HG03175 (cell line): ENCODE measurements at regions not wholly inside any gene's neighbourhood (a gene's known extent, or its start where the extent isn't known, plus 50 kb on each side); places are given as distances from the start of the nearest gene placed in this dataset.

Experiments used
- ATAC-seq: cut with Tn5 transposase; IDR thresholded peaks from one replicate; pipeline ENCODE4 v1.9.1; 2021; ENCODE audit warnings: mild to moderate bottlenecking, moderate library complexity; ENCODE audit not compliant: unreplicated experiment

DNA sequence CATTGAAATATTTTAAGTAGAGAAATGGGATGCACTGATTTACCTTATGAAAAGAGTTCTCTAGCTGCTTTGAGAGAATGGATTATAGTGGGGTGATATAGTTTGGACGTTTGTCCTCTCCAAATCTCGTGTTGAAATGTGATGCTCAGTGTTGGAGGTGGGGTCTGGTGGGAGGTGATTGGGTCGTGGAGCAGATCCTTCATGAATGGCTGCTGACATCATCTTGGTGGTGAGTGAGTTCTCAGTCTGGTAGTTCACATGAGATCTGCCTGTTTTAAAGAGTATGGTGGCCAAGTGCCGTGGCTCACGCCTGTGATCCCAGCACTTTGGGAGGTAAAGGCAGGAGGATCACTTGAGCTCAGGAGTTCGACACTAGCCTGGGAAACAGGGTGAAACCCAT, 58.7 kb upstream of the SH3RF3 start:
- no peak for ATAC-seq

- no peak for ATAC-seq
These were observed 59.4 kb upstream of the SH3RF3 start for GRCh38 chr2:109069331-109070194.

DNA sequence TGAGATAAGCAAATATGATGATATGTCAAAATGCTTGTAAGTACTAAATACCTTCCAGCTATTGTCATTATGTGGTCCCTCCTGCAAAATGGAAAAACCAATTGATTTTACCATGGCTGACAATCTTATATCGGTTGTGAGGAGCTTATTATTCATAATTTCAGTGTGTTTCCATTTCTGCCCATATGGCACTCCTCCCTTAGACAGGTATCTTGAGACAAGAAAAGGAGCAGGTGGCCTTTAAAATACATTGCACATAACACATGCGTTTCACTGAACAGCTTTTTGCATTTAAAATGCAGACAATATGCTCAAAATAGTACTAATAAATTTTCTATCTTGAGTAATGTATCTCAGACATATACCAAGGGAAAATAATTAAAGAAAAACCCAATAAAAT, 60.2 kb upstream of the SH3RF3 start:
- ATAC-seq, result no peak

DNA sequence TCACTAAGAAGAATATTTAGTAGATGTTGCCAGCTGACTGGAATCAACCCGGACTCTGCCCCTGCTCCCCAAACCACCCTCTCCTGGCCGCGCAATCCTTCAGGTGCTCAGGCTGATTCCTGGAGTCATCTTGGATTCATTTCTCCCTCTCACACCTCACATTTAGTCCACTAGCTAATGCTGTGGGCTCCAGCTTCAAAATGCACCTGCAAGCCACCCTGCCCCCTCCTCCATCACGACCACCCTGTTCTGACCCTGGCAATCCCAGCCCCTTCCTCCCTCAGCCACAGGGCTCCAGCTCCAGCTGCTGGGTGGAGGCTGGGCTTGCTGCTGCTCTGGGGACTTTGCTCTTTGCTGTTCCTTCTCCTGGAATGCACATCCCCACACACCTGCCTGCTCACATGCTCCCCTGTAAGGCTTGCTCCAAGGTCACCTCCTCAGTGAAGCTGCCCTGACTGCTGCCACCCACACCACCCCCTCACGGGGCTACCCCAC, 61.3 kb upstream of the SH3RF3 start:
- ATAC-seq, result no peak

DNA sequence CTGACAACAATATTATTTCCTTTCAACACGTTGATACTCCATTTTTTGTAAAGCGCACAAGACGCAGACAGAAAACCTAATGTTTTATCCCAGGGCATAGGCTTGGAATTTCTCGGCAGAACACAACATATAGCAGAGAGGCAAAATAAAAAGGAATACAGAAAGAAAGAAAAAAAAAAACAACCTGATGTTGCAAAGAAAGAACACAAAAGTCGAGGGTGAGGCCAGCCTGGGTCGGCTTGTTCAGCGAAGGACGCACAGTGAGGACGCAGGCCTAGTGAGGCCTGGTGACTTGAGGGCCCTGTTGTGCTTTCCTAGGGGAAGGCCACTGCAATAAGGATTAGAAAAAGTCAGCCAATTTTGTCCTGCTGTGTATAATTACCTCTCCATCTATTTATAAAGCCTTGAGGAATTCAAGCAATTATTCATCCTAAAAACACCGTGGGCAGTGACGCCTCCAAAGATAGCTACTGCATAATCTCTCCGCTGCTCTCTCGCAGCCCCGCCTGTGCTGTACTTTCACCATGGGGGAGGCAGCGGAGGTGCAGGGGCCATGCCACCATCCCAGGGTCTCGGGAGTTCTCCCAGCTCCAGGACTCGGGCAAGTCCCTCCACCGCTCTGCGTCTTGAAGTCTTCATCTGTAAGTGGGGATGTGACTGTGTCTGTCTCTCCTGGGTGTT, 61.9 kb upstream of the SH3RF3 start:
- ATAC-seq, result no peak

DNA sequence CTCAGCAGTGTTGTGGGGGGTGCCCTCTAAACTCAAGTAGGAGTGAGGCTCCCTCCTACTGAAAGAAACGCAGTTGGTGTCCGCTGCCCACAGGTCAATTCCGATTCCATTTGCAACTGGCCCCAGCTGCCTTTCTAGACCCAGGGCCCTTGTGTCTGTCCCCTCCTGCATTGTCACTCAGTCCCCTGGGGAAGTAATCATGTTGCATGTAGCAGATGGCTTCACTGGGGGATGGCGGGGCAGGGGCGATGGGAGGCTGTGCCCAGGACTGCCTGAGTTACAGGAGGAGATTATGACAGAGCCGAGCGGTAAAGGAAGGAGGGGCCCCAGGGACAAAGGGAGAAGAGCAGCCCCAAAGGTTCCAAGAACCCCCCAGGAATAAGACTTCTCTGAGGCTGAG, 62.5 kb upstream of the SH3RF3 start:
- no peak for ATAC-seq

DNA sequence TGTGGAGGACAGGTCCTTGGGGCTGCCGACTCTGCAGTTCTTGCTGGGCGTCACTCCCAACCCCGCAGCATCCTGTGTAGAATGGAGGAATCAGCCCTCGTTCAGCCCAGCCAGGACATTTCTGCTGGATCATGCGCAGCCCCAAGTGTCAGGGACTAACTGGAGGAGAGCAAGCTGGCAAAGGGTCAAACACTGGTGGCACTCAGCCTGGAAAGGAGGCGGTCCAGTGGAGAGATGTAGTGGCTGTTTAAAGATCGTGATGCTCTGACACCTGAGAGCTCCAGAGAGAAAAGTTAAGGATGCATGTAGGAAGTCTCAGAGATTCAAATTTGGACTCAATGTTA, 63.6 kb upstream of the SH3RF3 start:
- ATAC-seq, result no peak

- ATAC-seq, result no peak
These were observed 64.2 kb upstream of the SH3RF3 start for GRCh38 chr2:109064660-109065390.

DNA sequence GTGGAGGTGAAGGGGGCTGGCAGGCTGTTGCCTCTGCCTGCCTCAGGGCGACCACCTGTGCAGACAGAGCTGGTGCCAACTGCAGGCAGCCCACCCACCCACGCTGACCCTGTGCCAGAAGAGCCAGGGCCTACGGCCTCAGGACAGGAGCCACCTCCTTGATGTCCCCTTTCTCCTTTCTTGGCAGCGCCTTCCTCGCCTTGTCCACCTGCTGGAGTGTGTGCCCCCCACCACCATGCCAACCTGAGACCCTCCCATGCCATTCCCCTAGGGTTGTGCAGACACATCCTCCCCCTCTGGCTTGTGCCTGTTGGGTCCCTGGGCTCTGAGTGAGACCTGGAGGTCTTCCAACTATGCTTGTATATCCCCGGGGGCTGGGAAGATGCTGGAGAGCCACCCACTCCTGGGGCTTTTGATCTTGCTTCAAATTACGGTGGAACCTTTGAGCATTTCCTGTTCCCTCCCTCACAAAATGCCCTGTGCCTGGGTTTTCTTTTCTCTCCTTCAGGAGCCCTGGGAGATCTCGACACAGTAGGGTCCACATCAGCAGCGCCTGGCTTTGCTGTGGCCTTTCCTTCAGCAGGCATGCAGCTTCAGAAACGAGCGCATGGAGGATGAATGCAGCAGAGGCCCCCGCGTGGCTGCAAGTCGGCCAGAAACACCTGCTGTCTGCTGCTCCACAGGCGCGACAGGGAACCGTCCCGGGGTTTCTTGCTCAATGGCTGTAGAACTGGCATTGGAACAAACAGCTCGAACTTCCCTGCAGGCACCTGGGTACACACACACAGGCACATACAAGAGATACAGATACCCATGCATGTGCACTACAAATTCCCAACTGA, 65.9 kb upstream of the SH3RF3 start:
- ATAC-seq, result no peak

DNA sequence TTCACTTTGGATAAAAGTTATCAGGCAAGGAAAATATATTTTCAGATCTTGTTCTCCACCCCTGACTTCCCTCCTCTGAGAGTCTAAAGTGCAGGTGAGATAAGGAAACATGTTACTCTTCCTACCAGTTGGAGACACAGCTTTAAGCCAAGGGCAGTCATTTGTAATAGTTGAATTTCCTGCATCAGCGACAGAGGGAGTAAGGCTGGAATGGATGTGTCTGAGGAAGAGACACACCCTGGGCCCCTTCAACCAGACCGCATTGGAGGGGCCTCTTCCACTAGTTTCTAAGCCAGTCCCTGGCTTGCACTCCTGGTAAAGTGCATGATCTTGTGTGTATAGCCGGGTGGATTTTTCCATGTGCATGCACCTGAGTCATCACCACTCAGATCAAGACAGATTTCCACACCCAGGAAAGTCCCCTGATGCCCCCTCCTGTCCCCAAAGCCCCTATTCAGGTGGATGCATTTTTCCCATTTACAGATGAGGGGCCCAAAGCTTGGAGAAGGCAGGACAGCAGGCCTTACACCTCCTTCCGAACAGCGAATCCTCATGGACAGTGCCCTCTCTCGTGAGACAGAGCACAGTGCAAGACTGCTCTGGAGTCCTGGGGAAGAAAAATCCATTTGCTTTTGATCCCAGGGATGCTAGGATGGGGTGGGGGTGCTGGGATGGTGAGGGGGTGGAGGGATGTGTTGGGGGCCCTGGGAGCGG, 66.7 kb upstream of the SH3RF3 start:
- no peak for ATAC-seq

GRCh38 chr2:109061736-109062135, 67.3 kb upstream of the SH3RF3 start:
- no peak for ATAC-seq

- ATAC-seq, result no peak
These were observed 68.5 kb upstream of the SH3RF3 start for GRCh38 chr2:109060496-109060895.

- ATAC-seq, result no peak
These were observed 69.4 kb upstream of the SH3RF3 start for GRCh38 chr2:109059474-109060165.

GRCh38 chr2:109058802-109059201, 69.8 kb upstream of the EDAR start:
- no peak for ATAC-seq

- no peak for ATAC-seq
These were observed 69.2 kb upstream of the EDAR start for GRCh38 chr2:109058191-109058632.

GRCh38 chr2:109057686-109058085, 68.7 kb upstream of the EDAR start:
- ATAC-seq, result no peak

- ATAC-seq, result no peak
These were observed 66.4 kb upstream of the EDAR start for GRCh38 chr2:109055435-109055834.

GRCh38 chr2:109054865-109055264, 65.8 kb upstream of the EDAR start:
- no peak for ATAC-seq

DNA sequence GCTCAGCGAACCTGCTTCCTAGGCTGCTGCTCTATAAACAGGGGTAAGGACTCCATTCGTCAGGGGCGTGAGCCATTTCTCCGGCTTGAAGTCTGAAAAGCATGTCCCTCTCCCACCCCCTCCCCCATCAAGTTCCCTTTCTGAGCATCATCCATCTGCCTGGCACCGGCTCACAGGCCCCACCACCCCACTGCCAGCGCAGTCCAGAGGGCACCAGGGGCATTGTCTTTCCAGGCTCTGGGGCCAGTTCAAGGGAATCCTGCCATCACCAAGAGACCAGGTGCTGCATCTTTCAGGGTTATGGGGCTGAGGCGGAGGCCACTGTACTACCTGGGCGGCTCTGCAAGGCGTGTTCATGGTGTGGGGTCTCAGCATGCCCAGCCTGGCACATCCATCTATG, 64.7 kb upstream of the EDAR start:
- no peak for ATAC-seq
